Activated naive CD8-positive, alpha-beta T cell treated with anti-CD3 and anti-CD28 coated beads for 36 hours (primary cell): ENCODE measurements at regions not wholly inside any gene's neighbourhood (a gene's known extent, or its start where the extent isn't known, plus 50 kb on each side); places are given as distances from the start of the nearest gene placed in this dataset.

Source experiments
- DNase-seq: peaks from one replicate; pipeline ENCODE4 v3.0.0; 2021
- H3K27ac Mint-ChIP-seq: one replicate; pipeline ENCODE4 v1.8.0; 2022; ENCODE audit warnings: mild to moderate bottlenecking, moderate library complexity, mixed read lengths
- H3K27me3 Mint-ChIP-seq: one replicate; pipeline ENCODE4 v1.8.0; 2022; ENCODE audit warnings: mild to moderate bottlenecking, mixed read lengths
- H3K36me3 Mint-ChIP-seq: one replicate; pipeline ENCODE4 v1.8.0; 2021; ENCODE audit warnings: mild to moderate bottlenecking, mixed read lengths
- H3K4me1 Mint-ChIP-seq: one replicate; pipeline ENCODE4 v1.8.0; 2021; ENCODE audit warnings: mixed read lengths
- H3K4me3 Mint-ChIP-seq: one replicate; pipeline ENCODE4 v1.8.0; 2022; ENCODE audit warnings: mild to moderate bottlenecking, moderate library complexity, mixed read lengths
- H3K9me3 Mint-ChIP-seq: one replicate; pipeline ENCODE4 v1.8.0; 2022; ENCODE audit warnings: mixed read lengths

- Mint-ChIP-seq H3K9me3 (no peaks in the 10 kb centered on the region), H3K27ac (no peak overlapping the region), H3K4me3 (no peak overlapping the region), H3K27me3 (no peaks in the 10 kb centered on the region), H3K4me1 (no peaks in the 10 kb centered on the region), H3K36me3 (no peaks in the 10 kb centered on the region)
- DNase-seq = no peak
Measured at GRCh38 chr7:88700725-88701124, 58.8 kb upstream of the ZNF804B start.

GRCh38 chr7:88694207-88694606, 65.3 kb upstream of the ZNF804B start:
- Mint-ChIP-seq H3K4me1 (no peaks in the 10 kb centered on the region), H3K27ac (no peak overlapping the region)

GRCh38 chr7:88693131-88693530, 66.4 kb upstream of the ZNF804B start:
- DNase-seq = no peak
- Mint-ChIP-seq H3K36me3 (no peaks in the 10 kb centered on the region), H3K27ac (no peak overlapping the region), H3K27me3 (no peaks in the 10 kb centered on the region), H3K4me1 (no peaks in the 10 kb centered on the region), H3K4me3 (no peak overlapping the region), H3K9me3 (no peaks in the 10 kb centered on the region)

More at GRCh38 chr7:88694207-88694606, 65.3 kb upstream of the ZNF804B start:
- Mint-ChIP-seq H3K9me3 (no peaks in the 10 kb centered on the region), H3K36me3 (no peaks in the 10 kb centered on the region), H3K27me3 (no peaks in the 10 kb centered on the region), H3K4me3 (no peak overlapping the region)
- DNase-seq = no peak

- no peaks in the 10 kb centered on the region for H3K27me3 Mint-ChIP-seq
- DNase-seq = no peak
- H3K4me1 Mint-ChIP-seq = no peaks in the 10 kb centered on the region
- H3K4me3 Mint-ChIP-seq = no peak overlapping the region
- no peaks in the 10 kb centered on the region for H3K9me3 Mint-ChIP-seq
- H3K36me3 Mint-ChIP-seq = no peaks in the 10 kb centered on the region
- no peak overlapping the region for H3K27ac Mint-ChIP-seq
Measured at GRCh38 chr7:88692493-88692892, 67.0 kb upstream of the ZNF804B start.

- Mint-ChIP-seq H3K27ac (no peak overlapping the region), H3K36me3 (no peaks in the 10 kb centered on the region), H3K4me1 (no peaks in the 10 kb centered on the region), H3K4me3 (no peak overlapping the region), H3K27me3 (no peaks in the 10 kb centered on the region), H3K9me3 (no peaks in the 10 kb centered on the region)
- no peak for DNase-seq
Measured at GRCh38 chr7:88689821-88690220, 69.7 kb upstream of the ZNF804B start.

GRCh38 chr7:88688222-88688621, 71.3 kb upstream of the ZNF804B start:
- no peaks in the 10 kb centered on the region for H3K9me3 Mint-ChIP-seq

GRCh38 chr7:88686468-88687229, 72.9 kb upstream of the ZNF804B start:
- H3K4me1 Mint-ChIP-seq = no peaks in the 10 kb centered on the region
- no peak overlapping the region for H3K4me3 Mint-ChIP-seq
- no peak overlapping the region for H3K27ac Mint-ChIP-seq
- H3K9me3 Mint-ChIP-seq = no peaks in the 10 kb centered on the region
- H3K36me3 Mint-ChIP-seq = no peaks in the 10 kb centered on the region
- no peak for DNase-seq
- H3K27me3 Mint-ChIP-seq = no peaks in the 10 kb centered on the region

More at GRCh38 chr7:88688222-88688621, 71.3 kb upstream of the ZNF804B start:
- Mint-ChIP-seq H3K27me3 (no peaks in the 10 kb centered on the region), H3K27ac (no peak overlapping the region), H3K36me3 (no peaks in the 10 kb centered on the region), H3K4me3 (no peak overlapping the region), H3K4me1 (no peaks in the 10 kb centered on the region)
- DNase-seq = no peak

- Mint-ChIP-seq H3K4me3 (no peak overlapping the region), H3K4me1 (no peaks in the 10 kb centered on the region), H3K27ac (no peak overlapping the region), H3K36me3 (no peaks in the 10 kb centered on the region), H3K9me3 (no peaks in the 10 kb centered on the region), H3K27me3 (no peaks in the 10 kb centered on the region)
- DNase-seq = no peak
Measured at GRCh38 chr7:88681682-88682081, 77.8 kb upstream of the ZNF804B start.

GRCh38 chr7:88670536-88670935, 89.0 kb upstream of the ZNF804B start:
- no peak for DNase-seq
- H3K9me3 Mint-ChIP-seq = peaks cover 1% of the 10 kb centered on the region
- no peaks in the 10 kb centered on the region for H3K4me1 Mint-ChIP-seq
- no peak overlapping the region for H3K4me3 Mint-ChIP-seq
- no peak overlapping the region for H3K27ac Mint-ChIP-seq
- H3K36me3 Mint-ChIP-seq = no peaks in the 10 kb centered on the region
- no peaks in the 10 kb centered on the region for H3K27me3 Mint-ChIP-seq

GRCh38 chr7:88669913-88670312, 89.6 kb upstream of the ZNF804B start:
- no peaks in the 10 kb centered on the region for H3K27me3 Mint-ChIP-seq
- no peak for DNase-seq

GRCh38 chr7:88668591-88668990, 90.9 kb upstream of the ZNF804B start:
- no peak for DNase-seq
- Mint-ChIP-seq H3K9me3 (peaks cover 1% of the 10 kb centered on the region), H3K4me1 (no peaks in the 10 kb centered on the region), H3K36me3 (no peaks in the 10 kb centered on the region), H3K4me3 (no peak overlapping the region), H3K27me3 (no peaks in the 10 kb centered on the region), H3K27ac (no peak overlapping the region)

More at GRCh38 chr7:88669913-88670312, 89.6 kb upstream of the ZNF804B start:
- Mint-ChIP-seq H3K27ac (no peak overlapping the region), H3K9me3 (peaks cover 1% of the 10 kb centered on the region), H3K36me3 (no peaks in the 10 kb centered on the region), H3K4me3 (no peak overlapping the region), H3K4me1 (no peaks in the 10 kb centered on the region)

- no peaks in the 10 kb centered on the region for H3K4me1 Mint-ChIP-seq
- DNase-seq = no peak
- H3K27me3 Mint-ChIP-seq = no peaks in the 10 kb centered on the region
- H3K27ac Mint-ChIP-seq = no peak overlapping the region
- no peaks in the 10 kb centered on the region for H3K9me3 Mint-ChIP-seq
- no peak overlapping the region for H3K4me3 Mint-ChIP-seq
- H3K36me3 Mint-ChIP-seq = no peaks in the 10 kb centered on the region
Measured at GRCh38 chr7:88666626-88667025, 92.9 kb upstream of the ZNF804B start.

GRCh38 chr7:88665892-88666514, 93.5 kb upstream of the ZNF804B start:
- no peaks in the 10 kb centered on the region for H3K9me3 Mint-ChIP-seq
- DNase-seq = no peak
- H3K4me3 Mint-ChIP-seq = no peak overlapping the region
- no peaks in the 10 kb centered on the region for H3K4me1 Mint-ChIP-seq
- no peaks in the 10 kb centered on the region for H3K27me3 Mint-ChIP-seq
- H3K27ac Mint-ChIP-seq = no peak overlapping the region
- no peaks in the 10 kb centered on the region for H3K36me3 Mint-ChIP-seq

GRCh38 chr7:88664630-88665233, 94.8 kb upstream of the ZNF804B start:
- Mint-ChIP-seq H3K4me1 (no peaks in the 10 kb centered on the region), H3K27ac (no peak overlapping the region), H3K9me3 (no peaks in the 10 kb centered on the region), H3K36me3 (no peaks in the 10 kb centered on the region), H3K4me3 (no peak overlapping the region), H3K27me3 (peaks cover 4% of the 10 kb centered on the region)
- DNase-seq = no peak

- Mint-ChIP-seq H3K4me3 (no peak overlapping the region), H3K36me3 (no peaks in the 10 kb centered on the region), H3K27ac (no peak overlapping the region), H3K27me3 (peaks cover 4% of the 10 kb centered on the region), H3K9me3 (no peaks in the 10 kb centered on the region), H3K4me1 (no peaks in the 10 kb centered on the region)
- no peak for DNase-seq
Measured at GRCh38 chr7:88661921-88662320, 97.6 kb upstream of the ZNF804B start.

- no peak overlapping the region for H3K27ac Mint-ChIP-seq
- H3K4me3 Mint-ChIP-seq = no peak overlapping the region
- no peak for DNase-seq
- H3K4me1 Mint-ChIP-seq = no peaks in the 10 kb centered on the region
- no peaks in the 10 kb centered on the region for H3K27me3 Mint-ChIP-seq
- H3K36me3 Mint-ChIP-seq = no peaks in the 10 kb centered on the region
- H3K9me3 Mint-ChIP-seq = peaks cover 3% of the 10 kb centered on the region
Measured at GRCh38 chr7:88647825-88648224, 111.7 kb upstream of the ZNF804B start.
